GM23338 (cell line): ENCODE measurements at regions not wholly inside any gene's neighbourhood (a gene's known extent, or its start where the extent isn't known, plus 50 kb on each side); places are given as distances from the start of the nearest gene placed in this dataset.
"Not testable (repeated sequence)": the region's sequence is repeated elsewhere in the genome, so short reads cannot be mapped to it uniquely, and the experiment has no call there.

Source experiments
- ATAC-seq: fragments of 200-7000 bp; cut with Tn5 transposase; 3 replicates; pipeline ENCODE4 v1.9.1; 2020
- DNase-seq: peaks from one replicate; pipeline ENCODE4 v3.0.0-alpha.2; 2015; ENCODE audit warnings: low spot score
- H2AFZ ChIP-seq: fragments of 200-600 bp; sonication (generic); 2 replicates; pipeline ENCODE4 v1.8.0; 2016; ENCODE audit warnings: antibody characterized with exemption, mild to moderate bottlenecking, moderate library complexity
- H3F3A ChIP-seq: fragments of 200-600 bp; sonication (generic); replicated peaks from 2 replicates; pipeline ENCODE4 v1.8.0; 2017; ENCODE audit warnings: antibody characterized with exemption, mixed run types, low read depth
- H3K27ac ChIP-seq: fragments of 200-600 bp; sonication (generic); 2 replicates; pipeline ENCODE4 v1.6.1; 2016; ENCODE audit warnings: low read depth
- H3K27me3 ChIP-seq: fragments of 200-600 bp; sonication (generic); 2 replicates; pipeline ENCODE4 v1.8.0; 2016; ENCODE audit warnings: mild to moderate bottlenecking, mixed run types, moderate library complexity; ENCODE audit not compliant: insufficient read depth
- H3K36me3 ChIP-seq: fragments of 200-600 bp; sonication (generic); 2 replicates; pipeline ENCODE4 v1.8.0; 2016; ENCODE audit warnings: mild to moderate bottlenecking; ENCODE audit not compliant: insufficient read depth
- H3K4me1 ChIP-seq: fragments of 200-600 bp; sonication (generic); 2 replicates; pipeline ENCODE4 v1.8.0; 2016; ENCODE audit warnings: mild to moderate bottlenecking, moderate library complexity; ENCODE audit not compliant: insufficient read depth
- H3K4me2 ChIP-seq: fragments of 200-600 bp; sonication (generic); 2 replicates; pipeline ENCODE4 v1.7.1; 2017; ENCODE audit warnings: mixed run types
- H3K4me3 ChIP-seq: fragments of 200-600 bp; sonication (generic); 2 replicates; pipeline ENCODE4 v1.6.1; 2016; ENCODE audit warnings: mixed run types
- H3K79me2 ChIP-seq: fragments of 200-600 bp; sonication (generic); replicated peaks from 2 replicates; pipeline ENCODE4 v1.8.0; 2017; ENCODE audit warnings: mild to moderate bottlenecking; ENCODE audit not compliant: insufficient read depth
- H3K9me2 ChIP-seq: fragments of 200-600 bp; sonication (generic); 2 replicates; pipeline ENCODE4 v1.8.0; 2017; ENCODE audit not compliant: insufficient read depth
- H4K20me1 ChIP-seq: fragments of 200-600 bp; sonication (generic); replicated peaks from 2 replicates; pipeline ENCODE4 v1.8.0; 2017; ENCODE audit warnings: mild to moderate bottlenecking; ENCODE audit not compliant: insufficient read depth
- H3K27ac Mint-ChIP-seq: 2 replicates; pipeline ENCODE4 v1.8.0; 2020; ENCODE audit warnings: inconsistent platforms, mild to moderate bottlenecking, moderate library complexity, mixed read lengths
- H3K27me3 Mint-ChIP-seq: 3 replicates; pipeline ENCODE4 v1.8.0; 2022; ENCODE audit warnings: low read depth, mild to moderate bottlenecking, moderate library complexity, mixed read lengths, inconsistent platforms; ENCODE audit not compliant: insufficient read depth, poor library complexity
- H3K36me3 Mint-ChIP-seq: 3 replicates; pipeline ENCODE4 v1.8.0; 2021; ENCODE audit warnings: low read depth, mild to moderate bottlenecking, inconsistent platforms, moderate library complexity, mixed read lengths
- H3K4me1 Mint-ChIP-seq: 3 replicates; pipeline ENCODE4 v1.8.0; 2020; ENCODE audit warnings: mild to moderate bottlenecking, inconsistent platforms, mixed read lengths
- H3K4me3 Mint-ChIP-seq: 3 replicates; pipeline ENCODE4 v1.8.0; 2021; ENCODE audit warnings: moderate library complexity, mild to moderate bottlenecking, inconsistent platforms, mixed read lengths
- H3K9me3 Mint-ChIP-seq: 3 replicates; pipeline ENCODE4 v1.8.0; 2020; ENCODE audit warnings: moderate library complexity, mild to moderate bottlenecking, inconsistent platforms, mixed read lengths
- EZH2 ChIP-seq: fragments of 200-600 bp; sonication (generic); IDR thresholded peaks from one replicate; pipeline ENCODE4 v1.8.0; 2017; ENCODE audit warnings: antibody characterized with exemption, mild to moderate bottlenecking, low read depth; ENCODE audit not compliant: unreplicated experiment
- EZH2phosphoT487 ChIP-seq: fragments of 200-600 bp; sonication (generic); IDR thresholded peaks from one replicate; pipeline ENCODE4 v1.8.1; 2018; ENCODE audit warnings: antibody characterized with exemption; ENCODE audit not compliant: unreplicated experiment
- JUNB ChIP-seq: IDR thresholded peaks from one replicate; pipeline ENCODE4 v1.6.1; 2016; ENCODE audit warnings: antibody characterized with exemption; ENCODE audit not compliant: unreplicated experiment
- NANOG ChIP-seq: IDR thresholded peaks from 2 replicates; pipeline ENCODE4 v1.6.1; 2016; ENCODE audit warnings: antibody characterized with exemption, borderline replicate concordance
- STAT1 ChIP-seq: IDR thresholded peaks from one replicate; pipeline ENCODE4 v1.6.1; 2016; ENCODE audit warnings: antibody characterized with exemption; ENCODE audit not compliant: unreplicated experiment
- ZNF114 ChIP-seq: fragments of 250-450 bp; sonication (Bioruptor Pico); IDR thresholded peaks from 2 replicates; pipeline ENCODE4 v1.5.0; 2020; ENCODE audit warnings: mild to moderate bottlenecking, moderate library complexity
- ZNF331 ChIP-seq: fragments of 250-450 bp; sonication (Bioruptor Pico); IDR thresholded peaks from 2 replicates; pipeline ENCODE4 v1.5.0; 2020; ENCODE audit warnings: low read depth, mild to moderate bottlenecking, moderate library complexity
- TF ChIP-seq, protein P1 (sequence below): IDR thresholded peaks from 2 replicates; pipeline ENCODE4 v1.6.1; 2016; ENCODE audit warnings: antibody characterized with exemption
- TF ChIP-seq, protein P2 (sequence below): fragments of 250-450 bp; sonication (Bioruptor Pico); IDR thresholded peaks from 2 replicates; pipeline ENCODE4 v1.5.0; 2020; ENCODE audit warnings: mild to moderate bottlenecking, moderate library complexity

DNA sequence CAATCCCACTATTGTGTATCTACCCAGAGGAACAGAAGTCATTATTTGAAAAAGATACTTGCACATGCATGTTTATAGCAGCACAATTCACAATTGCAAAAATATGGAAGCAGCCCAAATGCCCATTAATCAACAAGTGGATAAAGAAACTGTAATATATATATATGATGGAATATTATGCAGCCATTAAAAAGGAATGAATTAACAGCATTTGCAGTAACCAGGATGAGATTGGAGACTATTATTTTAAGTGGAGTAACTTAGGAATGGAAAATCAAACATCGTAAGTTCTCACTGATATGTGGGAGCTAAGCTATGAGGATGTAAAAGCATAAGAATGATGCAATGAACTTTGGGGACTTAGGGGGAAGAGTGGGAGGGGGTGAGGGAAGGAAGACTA, 64.7 kb downstream of the RPL22L1 start:
- not testable (repeated sequence) for ATAC-seq, H3K36me3 ChIP-seq, H3K9me2 ChIP-seq, H3K4me2 ChIP-seq, H3K4me3 Mint-ChIP-seq, H3K27ac Mint-ChIP-seq, H3K27me3 ChIP-seq, H4K20me1 ChIP-seq, H3F3A ChIP-seq, H3K79me2 ChIP-seq, H3K36me3 Mint-ChIP-seq, H3K27me3 Mint-ChIP-seq, DNase-seq, H2AFZ ChIP-seq, H3K9me3 Mint-ChIP-seq, H3K27ac ChIP-seq, H3K4me3 ChIP-seq
- H3K4me1 Mint-ChIP-seq = peaks cover 11% of the 10 kb centered on the region; the same call in 2 of the 3 replicates
- peaks cover 14% of the 10 kb centered on the region; the same call in 1 of the 2 replicates for H3K4me1 ChIP-seq

DNA sequence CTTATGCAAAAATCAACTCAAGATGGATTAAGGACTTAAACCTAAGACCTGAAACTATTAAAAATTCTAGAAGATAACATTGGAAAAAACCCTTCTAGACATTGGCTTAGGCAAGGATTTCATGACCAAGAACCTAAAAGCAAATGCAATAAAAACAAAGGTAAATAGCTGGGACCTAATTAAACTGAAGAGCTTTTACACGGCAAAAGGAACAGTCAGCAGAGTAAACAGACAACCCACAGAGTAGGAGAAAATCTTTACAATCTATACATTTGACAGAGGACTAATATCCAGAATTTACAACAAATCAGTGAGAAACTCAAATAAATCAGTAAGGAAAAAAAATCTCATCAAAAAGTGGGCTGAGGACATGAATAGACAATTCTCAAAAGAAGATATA, 65.4 kb downstream of the RPL22L1 start:
- not testable (repeated sequence) for H3K79me2 ChIP-seq, H3K4me3 Mint-ChIP-seq, H3K36me3 Mint-ChIP-seq, H3K27ac Mint-ChIP-seq, H3K9me3 Mint-ChIP-seq, H3F3A ChIP-seq, ATAC-seq, H3K36me3 ChIP-seq, H4K20me1 ChIP-seq, H3K9me2 ChIP-seq, H3K27me3 Mint-ChIP-seq, H3K4me3 ChIP-seq, DNase-seq, H3K4me2 ChIP-seq, H3K27ac ChIP-seq, H3K27me3 ChIP-seq, H2AFZ ChIP-seq
- H3K4me1 ChIP-seq = peaks cover 14% of the 10 kb centered on the region; the same call in 1 of the 2 replicates
- peaks cover 11% of the 10 kb centered on the region; the same call in 2 of the 3 replicates for H3K4me1 Mint-ChIP-seq

- H3K36me3 ChIP-seq = no peaks in the 10 kb centered on the region
- H3K27me3 Mint-ChIP-seq = no peaks in the 10 kb centered on the region
- H3K4me2 ChIP-seq = no peak overlapping the region
- no peaks in the 10 kb centered on the region for H3F3A ChIP-seq
- H3K36me3 Mint-ChIP-seq = no peaks in the 10 kb centered on the region; the same call in 2 of the 3 replicates
- peaks cover 14% of the 10 kb centered on the region; the same call in 1 of the 2 replicates for H3K4me1 ChIP-seq
- no peak overlapping the region for H3K27ac ChIP-seq
- no peak overlapping the region for H2AFZ ChIP-seq
- no peaks in the 10 kb centered on the region for H3K79me2 ChIP-seq
- DNase-seq (no peak), ATAC-seq (no peak)
- peaks cover 11% of the 10 kb centered on the region; the same call in 2 of the 3 replicates for H3K4me1 Mint-ChIP-seq
- H3K4me3 ChIP-seq = no peak overlapping the region
- H3K27ac Mint-ChIP-seq = no peak overlapping the region
- no peaks in the 10 kb centered on the region; the same call in 1 of the 2 replicates for H3K9me2 ChIP-seq
- no peaks in the 10 kb centered on the region for H4K20me1 ChIP-seq
- no peak overlapping the region for H3K4me3 Mint-ChIP-seq
- H3K27me3 ChIP-seq = no peaks in the 10 kb centered on the region
- H3K9me3 Mint-ChIP-seq = peaks cover 7% of the 10 kb centered on the region; the same call in 1 of the 3 replicates
- no peak for TF ChIP-seq NANOG
- TF ChIP-seq ZNF114 (CRISPR knock-in tag) = no peak
- TF ChIP-seq EZH2phosphoT487 = no peak
- TF ChIP-seq JUNB = no peak
- TF ChIP-seq EZH2 = no peak
- no peak for TF ChIP-seq ZNF331
- no peak for TF ChIP-seq STAT1
- TF ChIP-seq, protein P1, sequence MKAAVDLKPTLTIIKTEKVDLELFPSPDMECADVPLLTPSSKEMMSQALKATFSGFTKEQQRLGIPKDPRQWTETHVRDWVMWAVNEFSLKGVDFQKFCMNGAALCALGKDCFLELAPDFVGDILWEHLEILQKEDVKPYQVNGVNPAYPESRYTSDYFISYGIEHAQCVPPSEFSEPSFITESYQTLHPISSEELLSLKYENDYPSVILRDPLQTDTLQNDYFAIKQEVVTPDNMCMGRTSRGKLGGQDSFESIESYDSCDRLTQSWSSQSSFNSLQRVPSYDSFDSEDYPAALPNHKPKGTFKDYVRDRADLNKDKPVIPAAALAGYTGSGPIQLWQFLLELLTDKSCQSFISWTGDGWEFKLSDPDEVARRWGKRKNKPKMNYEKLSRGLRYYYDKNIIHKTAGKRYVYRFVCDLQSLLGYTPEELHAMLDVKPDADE = no peak
- TF ChIP-seq, protein P2, sequence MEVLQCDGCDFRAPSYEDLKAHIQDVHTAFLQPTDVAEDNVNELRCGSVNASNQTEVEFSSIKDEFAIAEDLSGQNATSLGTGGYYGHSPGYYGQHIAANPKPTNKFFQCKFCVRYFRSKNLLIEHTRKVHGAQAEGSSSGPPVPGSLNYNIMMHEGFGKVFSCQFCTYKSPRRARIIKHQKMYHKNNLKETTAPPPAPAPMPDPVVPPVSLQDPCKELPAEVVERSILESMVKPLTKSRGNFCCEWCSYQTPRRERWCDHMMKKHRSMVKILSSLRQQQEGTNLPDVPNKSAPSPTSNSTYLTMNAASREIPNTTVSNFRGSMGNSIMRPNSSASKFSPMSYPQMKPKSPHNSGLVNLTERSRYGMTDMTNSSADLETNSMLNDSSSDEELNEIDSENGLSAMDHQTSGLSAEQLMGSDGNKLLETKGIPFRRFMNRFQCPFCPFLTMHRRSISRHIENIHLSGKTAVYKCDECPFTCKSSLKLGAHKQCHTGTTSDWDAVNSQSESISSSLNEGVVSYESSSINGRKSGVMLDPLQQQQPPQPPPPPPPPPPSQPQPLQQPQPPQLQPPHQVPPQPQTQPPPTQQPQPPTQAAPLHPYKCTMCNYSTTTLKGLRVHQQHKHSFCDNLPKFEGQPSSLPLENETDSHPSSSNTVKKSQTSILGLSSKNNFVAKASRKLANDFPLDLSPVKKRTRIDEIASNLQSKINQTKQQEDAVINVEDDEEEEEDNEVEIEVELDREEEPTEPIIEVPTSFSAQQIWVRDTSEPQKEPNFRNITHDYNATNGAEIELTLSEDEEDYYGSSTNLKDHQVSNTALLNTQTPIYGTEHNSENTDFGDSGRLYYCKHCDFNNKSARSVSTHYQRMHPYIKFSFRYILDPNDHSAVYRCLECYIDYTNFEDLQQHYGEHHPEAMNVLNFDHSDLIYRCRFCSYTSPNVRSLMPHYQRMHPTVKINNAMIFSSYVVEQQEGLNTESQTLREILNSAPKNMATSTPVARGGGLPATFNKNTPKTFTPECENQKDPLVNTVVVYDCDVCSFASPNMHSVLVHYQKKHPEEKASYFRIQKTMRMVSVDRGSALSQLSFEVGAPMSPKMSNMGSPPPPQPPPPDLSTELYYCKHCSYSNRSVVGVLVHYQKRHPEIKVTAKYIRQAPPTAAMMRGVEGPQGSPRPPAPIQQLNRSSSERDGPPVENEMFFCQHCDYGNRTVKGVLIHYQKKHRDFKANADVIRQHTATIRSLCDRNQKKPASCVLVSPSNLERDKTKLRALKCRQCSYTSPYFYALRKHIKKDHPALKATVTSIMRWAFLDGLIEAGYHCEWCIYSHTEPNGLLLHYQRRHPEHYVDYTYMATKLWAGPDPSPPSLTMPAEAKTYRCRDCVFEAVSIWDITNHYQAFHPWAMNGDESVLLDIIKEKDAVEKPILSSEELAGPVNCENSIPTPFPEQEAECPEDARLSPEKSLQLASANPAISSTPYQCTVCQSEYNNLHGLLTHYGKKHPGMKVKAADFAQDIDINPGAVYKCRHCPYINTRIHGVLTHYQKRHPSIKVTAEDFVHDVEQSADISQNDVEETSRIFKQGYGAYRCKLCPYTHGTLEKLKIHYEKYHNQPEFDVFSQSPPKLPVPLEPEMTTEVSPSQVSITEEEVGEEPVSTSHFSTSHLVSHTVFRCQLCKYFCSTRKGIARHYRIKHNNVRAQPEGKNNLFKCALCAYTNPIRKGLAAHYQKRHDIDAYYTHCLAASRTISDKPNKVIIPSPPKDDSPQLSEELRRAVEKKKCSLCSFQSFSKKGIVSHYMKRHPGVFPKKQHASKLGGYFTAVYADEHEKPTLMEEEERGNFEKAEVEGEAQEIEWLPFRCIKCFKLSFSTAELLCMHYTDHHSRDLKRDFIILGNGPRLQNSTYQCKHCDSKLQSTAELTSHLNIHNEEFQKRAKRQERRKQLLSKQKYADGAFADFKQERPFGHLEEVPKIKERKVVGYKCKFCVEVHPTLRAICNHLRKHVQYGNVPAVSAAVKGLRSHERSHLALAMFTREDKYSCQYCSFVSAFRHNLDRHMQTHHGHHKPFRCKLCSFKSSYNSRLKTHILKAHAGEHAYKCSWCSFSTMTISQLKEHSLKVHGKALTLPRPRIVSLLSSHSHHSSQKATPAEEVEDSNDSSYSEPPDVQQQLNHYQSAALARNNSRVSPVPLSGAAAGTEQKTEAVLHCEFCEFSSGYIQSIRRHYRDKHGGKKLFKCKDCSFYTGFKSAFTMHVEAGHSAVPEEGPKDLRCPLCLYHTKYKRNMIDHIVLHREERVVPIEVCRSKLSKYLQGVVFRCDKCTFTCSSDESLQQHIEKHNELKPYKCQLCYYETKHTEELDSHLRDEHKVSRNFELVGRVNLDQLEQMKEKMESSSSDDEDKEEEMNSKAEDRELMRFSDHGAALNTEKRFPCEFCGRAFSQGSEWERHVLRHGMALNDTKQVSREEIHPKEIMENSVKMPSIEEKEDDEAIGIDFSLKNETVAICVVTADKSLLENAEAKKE (CRISPR knock-in tag) = no peak
Measured at GRCh38 chr3:170804078-170804477, 65.9 kb downstream of the RPL22L1 start.
